PC-3 (cell line): ENCODE measurements at regions not wholly inside any gene's neighbourhood (a gene's known extent, or its start where the extent isn't known, plus 50 kb on each side); places are given as distances from the start of the nearest gene placed in this dataset.

Experiments
- ATAC-seq: fragments of 200-7000 bp; cut with Tn5 transposase; 2 replicates; pipeline ENCODE4 v1.9.1; 2020; ENCODE audit warnings: mild to moderate bottlenecking, moderate library complexity
- BruUV-seq: library from RNA; stranded (reverse); fragments of 400-500 nt; replicated peaks from 2 replicates; lab custom pipeline; 2021; lab: Mats Ljungman, UMichigan
- CTCF ChIA-PET: fragments of 300-600 bp; sonication (Branson Sonifier 250); formaldehyde crosslinking; loops from one replicate; lab custom pipeline; 2022; ENCODE audit warnings: antibody characterized with exemption; lab: Charles Lee
- POLR2A ChIA-PET: fragments of 300-600 bp; sonication (Branson Sonifier 250); formaldehyde crosslinking; loops from one replicate; lab custom pipeline; 2022; ENCODE audit warnings: antibody characterized with exemption; ENCODE audit not compliant: unreplicated experiment; lab: Charles Lee
- DNase-seq: peaks from one replicate; pipeline ENCODE4 v3.0.0-alpha.2; 2015
- H2AFZ ChIP-seq: fragments of 300-600 bp; sonication (generic); 2 replicates; pipeline ENCODE4 v1.6.0; 2016; ENCODE audit warnings: antibody characterized with exemption, low read length
- H3F3A ChIP-seq: fragments of 300-600 bp; sonication (generic); one replicate; pipeline ENCODE4 v1.6.0; 2017; ENCODE audit warnings: antibody characterized with exemption, low read length, control low read depth, mild to moderate bottlenecking; ENCODE audit not compliant: unreplicated experiment
- H3K27ac ChIP-seq: fragments of 300-600 bp; sonication (generic); 2 replicates; pipeline ENCODE4 v1.5.1; 2016; ENCODE audit warnings: mild to moderate bottlenecking, low read length
- H3K27me3 ChIP-seq: fragments of 300-600 bp; sonication (generic); 2 replicates; pipeline ENCODE4 v1.6.1; 2016; ENCODE audit warnings: low read length, mixed read lengths
- H3K36me3 ChIP-seq: fragments of 300-600 bp; sonication (generic); 2 replicates; pipeline ENCODE4 v1.6.1; 2016; ENCODE audit warnings: low read depth, mixed run types, low read length, mixed read lengths
- H3K4me1 ChIP-seq: fragments of 300-600 bp; sonication (generic); 2 replicates; pipeline ENCODE4 v1.5.1; 2016; ENCODE audit warnings: low read length; ENCODE audit not compliant: insufficient read depth
- H3K4me2 ChIP-seq: fragments of 300-600 bp; sonication (generic); 2 replicates; pipeline ENCODE4 v1.6.0; 2016; ENCODE audit warnings: low read length
- H3K4me3 ChIP-seq: fragments of 300-600 bp; sonication (generic); 2 replicates; pipeline ENCODE4 v1.5.1; 2016; ENCODE audit warnings: mild to moderate bottlenecking, low read length, mixed read lengths
- H3K79me2 ChIP-seq: fragments of 300-600 bp; sonication (generic); 2 replicates; pipeline ENCODE4 v1.6.1; 2017; ENCODE audit warnings: low read length, mixed read lengths
- H3K9ac ChIP-seq: fragments of 300-600 bp; sonication (generic); 2 replicates; pipeline ENCODE4 v1.6.0; 2016; ENCODE audit warnings: mild to moderate bottlenecking, low read length
- H3K9me2 ChIP-seq: fragments of 300-600 bp; sonication (generic); replicated peaks from 2 replicates; pipeline ENCODE4 v1.6.1; 2016; ENCODE audit warnings: mixed run types, low read length, mixed read lengths
- H3K9me3 ChIP-seq: fragments of 300-600 bp; sonication (generic); 2 replicates; pipeline ENCODE4 v1.6.1; 2016; ENCODE audit warnings: low read length, mixed read lengths
- H4K20me1 ChIP-seq: fragments of 300-600 bp; sonication (generic); 2 replicates; pipeline ENCODE4 v1.6.1; 2016; ENCODE audit warnings: low read length, mixed read lengths
- EZH2 ChIP-seq: fragments of 300-600 bp; sonication (generic); IDR thresholded peaks from one replicate; pipeline ENCODE4 v1.6.1; 2017; ENCODE audit warnings: antibody characterized with exemption, mild to moderate bottlenecking, low read length; ENCODE audit not compliant: unreplicated experiment
- EZH2phosphoT487 ChIP-seq: fragments of 300-600 bp; sonication (generic); IDR thresholded peaks from 2 replicates; pipeline ENCODE4 v1.6.1; 2018; ENCODE audit warnings: mild to moderate bottlenecking, antibody characterized with exemption, low read length, borderline replicate concordance
- intact Hi-C: fragments of 100-400 bp; cut with micrococcal nuclease; formaldehyde crosslinking; loops from 2 replicates; pipeline ENCODE4 v1.9.0; 2023
- TF ChIP-seq, protein P1 (sequence below): fragments of 300-600 bp; sonication (generic); conservative IDR thresholded peaks from 2 replicates; pipeline ENCODE4 v1.5.1; 2017; ENCODE audit warnings: antibody characterized with exemption, low read depth, mild to moderate bottlenecking, low read length

- POLR2A ChIA-PET: no interaction called here
- H3K27ac ChIP-seq: no peak overlapping the region
These were observed 88.7 kb upstream of the ELL2 start for GRCh38 chr5:96050273-96050880.

GRCh38 chr5:96049398-96050272, 88.0 kb upstream of the ELL2 start:
- CTCF ChIA-PET: interaction anchor here (0.6 kb wide), 1 partner anchor 17 kb away, joined by 4 read pairs; no protein-coding TSS in a partner anchor
- TF ChIP-seq, protein P1, sequence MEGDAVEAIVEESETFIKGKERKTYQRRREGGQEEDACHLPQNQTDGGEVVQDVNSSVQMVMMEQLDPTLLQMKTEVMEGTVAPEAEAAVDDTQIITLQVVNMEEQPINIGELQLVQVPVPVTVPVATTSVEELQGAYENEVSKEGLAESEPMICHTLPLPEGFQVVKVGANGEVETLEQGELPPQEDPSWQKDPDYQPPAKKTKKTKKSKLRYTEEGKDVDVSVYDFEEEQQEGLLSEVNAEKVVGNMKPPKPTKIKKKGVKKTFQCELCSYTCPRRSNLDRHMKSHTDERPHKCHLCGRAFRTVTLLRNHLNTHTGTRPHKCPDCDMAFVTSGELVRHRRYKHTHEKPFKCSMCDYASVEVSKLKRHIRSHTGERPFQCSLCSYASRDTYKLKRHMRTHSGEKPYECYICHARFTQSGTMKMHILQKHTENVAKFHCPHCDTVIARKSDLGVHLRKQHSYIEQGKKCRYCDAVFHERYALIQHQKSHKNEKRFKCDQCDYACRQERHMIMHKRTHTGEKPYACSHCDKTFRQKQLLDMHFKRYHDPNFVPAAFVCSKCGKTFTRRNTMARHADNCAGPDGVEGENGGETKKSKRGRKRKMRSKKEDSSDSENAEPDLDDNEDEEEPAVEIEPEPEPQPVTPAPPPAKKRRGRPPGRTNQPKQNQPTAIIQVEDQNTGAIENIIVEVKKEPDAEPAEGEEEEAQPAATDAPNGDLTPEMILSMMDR: no peak
- no peak for TF ChIP-seq EZH2
- no peak for TF ChIP-seq EZH2phosphoT487
- no peak overlapping the region for H2AFZ ChIP-seq

More at GRCh38 chr5:96050273-96050880, 88.7 kb upstream of the ELL2 start:
- Histone ChIP-seq H3K79me2 (no peaks in the 10 kb centered on the region), H4K20me1 (no peaks in the 10 kb centered on the region), H3K4me1 (peaks cover 5% of the 10 kb centered on the region; the same call in 1 of the 2 replicates), H3K9ac (no peak overlapping the region), H3K9me2 (no peaks in the 10 kb centered on the region), H3K9me3 (no peaks in the 10 kb centered on the region), H3F3A (no peaks in the 10 kb centered on the region), H3K36me3 (no peaks in the 10 kb centered on the region), H3K27me3 (no peaks in the 10 kb centered on the region), H3K4me2 (no peak overlapping the region), H3K4me3 (no peak overlapping the region), H2AFZ (no peak overlapping the region)
- intact Hi-C loops: no loop called here
- DNase-seq (no peak), ATAC-seq (no peak)
- CTCF ChIA-PET: interaction anchor here (0.6 kb wide), 1 partner anchor 16 kb away, joined by 4 read pairs; no protein-coding TSS in a partner anchor
- TF ChIP-seq, protein P1: no peak
- no peak for TF ChIP-seq EZH2
- no TSS peak for BruUV-seq

DNA sequence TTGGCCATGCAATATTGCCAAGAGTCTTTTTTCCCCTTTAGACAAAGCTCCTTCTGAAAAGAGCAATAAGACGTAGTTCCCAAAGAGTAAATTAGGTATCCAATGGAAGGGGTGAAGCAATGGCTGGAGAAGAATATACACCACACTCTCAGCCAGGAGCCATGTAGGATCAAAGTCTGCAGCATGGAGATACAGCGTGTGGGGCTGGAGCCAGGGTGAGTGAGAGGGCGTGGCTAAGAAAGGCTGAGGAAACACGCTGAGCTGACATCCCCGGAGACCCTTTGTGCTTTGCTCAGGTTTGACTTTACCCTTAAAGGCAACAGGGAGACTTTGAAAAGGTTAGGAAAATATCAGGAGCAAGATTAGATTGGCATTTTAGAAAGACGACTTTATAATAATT, 87.1 kb upstream of the ELL2 start:
- Histone ChIP-seq H3K9me3 (no peaks in the 10 kb centered on the region), H3K9me2 (no peaks in the 10 kb centered on the region), H3K79me2 (no peaks in the 10 kb centered on the region), H3K4me1 (peaks cover 5% of the 10 kb centered on the region; the same call in 1 of the 2 replicates), H3K27me3 (no peaks in the 10 kb centered on the region), H3F3A (no peaks in the 10 kb centered on the region), H2AFZ (no peak overlapping the region), H3K9ac (no peak overlapping the region), H3K4me3 (no peak overlapping the region), H3K4me2 (no peak overlapping the region), H4K20me1 (no peaks in the 10 kb centered on the region), H3K27ac (no peak overlapping the region), H3K36me3 (no peaks in the 10 kb centered on the region)
- ChIA-PET POLR2A (no interaction called here), CTCF (no interaction called here)
- BruUV-seq: no TSS peak
- TF ChIP-seq EZH2phosphoT487: no peak
- TF ChIP-seq, protein P1: no peak
- TF ChIP-seq EZH2: no peak
- no peak for DNase-seq
- intact Hi-C loops: no loop called here
- no peak for ATAC-seq

More at GRCh38 chr5:96049398-96050272, 88.0 kb upstream of the ELL2 start:
- H3K4me1 ChIP-seq: peaks cover 5% of the 10 kb centered on the region; the same call in 1 of the 2 replicates
- no peaks in the 10 kb centered on the region for H4K20me1 ChIP-seq
- no peaks in the 10 kb centered on the region for H3F3A ChIP-seq
- no peak overlapping the region for H3K9ac ChIP-seq
- no peaks in the 10 kb centered on the region for H3K27me3 ChIP-seq
- H3K27ac ChIP-seq: no peak overlapping the region
- H3K79me2 ChIP-seq: no peaks in the 10 kb centered on the region
- POLR2A ChIA-PET: interaction anchor here (0.6 kb wide), 1 partner anchor 239 kb away, joined by 3 read pairs; no protein-coding TSS in a partner anchor
- H3K9me2 ChIP-seq: no peaks in the 10 kb centered on the region
- no peak overlapping the region for H3K4me2 ChIP-seq
- no TSS peak for BruUV-seq
- H3K9me3 ChIP-seq: no peaks in the 10 kb centered on the region
- no peak for DNase-seq
- intact Hi-C loops: no loop called here
- no peaks in the 10 kb centered on the region for H3K36me3 ChIP-seq
- no peak for ATAC-seq
- H3K4me3 ChIP-seq: no peak overlapping the region
